ENCODE measurements at regions not wholly inside any gene's neighbourhood (a gene's known extent, or its start where the extent isn't known, plus 50 kb on each side); places are given as distances from the start of the nearest gene placed in this dataset.
"Not testable (repeated sequence)": the region's sequence is repeated elsewhere in the genome, so short reads cannot be mapped to it uniquely, and the experiment has no call there.

- DNase-seq, result no peak
Observed at GRCh38 chr3:178088963-178089362, 447.3 kb upstream of the KCNMB2 start.

GRCh38 chr3:178090899-178091298 is 445.3 kb upstream of the KCNMB2 start:
- no peak for DNase-seq

GRCh38 chr3:178095522-178095921 is 440.7 kb upstream of the KCNMB2 start:
- DNase-seq, result no peak

- DNase-seq, result no peak
Observed at GRCh38 chr3:178096955-178097354, 439.3 kb upstream of the KCNMB2 start.

- DNase-seq, result no peak
Observed at GRCh38 chr3:178097576-178097975, 438.7 kb upstream of the KCNMB2 start.

GRCh38 chr3:178099274-178099673 is 437.0 kb upstream of the KCNMB2 start:
- DNase-seq, result no peak

- no peak for DNase-seq
Observed at GRCh38 chr3:178099862-178100261, 436.4 kb upstream of the KCNMB2 start.

- no peak for DNase-seq
Observed at GRCh38 chr3:178100908-178101307, 435.3 kb upstream of the KCNMB2 start.

- no peak for DNase-seq
Observed at GRCh38 chr3:178103140-178103539, 433.1 kb upstream of the KCNMB2 start.

GRCh38 chr3:178107804-178108203 is 428.4 kb upstream of the KCNMB2 start:
- DNase-seq, result no peak

- DNase-seq, result no peak
Observed at GRCh38 chr3:178109691-178110090, 426.5 kb upstream of the KCNMB2 start.

- no peak for DNase-seq
Observed at GRCh38 chr3:178112134-178112533, 424.1 kb upstream of the KCNMB2 start.

GRCh38 chr3:178112552-178112951 is 423.7 kb upstream of the KCNMB2 start:
- DNase-seq, result not testable (repeated sequence)

- no peak for DNase-seq
Observed at GRCh38 chr3:178117641-178118040, 418.6 kb upstream of the KCNMB2 start.

- not testable (repeated sequence) for DNase-seq
Observed at GRCh38 chr3:178119608-178120295, 416.5 kb upstream of the KCNMB2 start.

- DNase-seq, result no peak
Observed at GRCh38 chr3:178120367-178120766, 415.9 kb upstream of the KCNMB2 start.

GRCh38 chr3:178126686-178127085 is 409.6 kb upstream of the KCNMB2 start:
- no peak for DNase-seq

- DNase-seq, result no peak
Observed at GRCh38 chr3:178127221-178127620, 409.0 kb upstream of the KCNMB2 start.

GRCh38 chr3:178129109-178129508 is 407.1 kb upstream of the KCNMB2 start:
- DNase-seq, result no peak

GRCh38 chr3:178131801-178132200 is 404.4 kb upstream of the KCNMB2 start:
- DNase-seq, result no peak

- no peak for DNase-seq
Observed at GRCh38 chr3:178137206-178137605, 399.0 kb upstream of the KCNMB2 start.

GRCh38 chr3:178137831-178138230 is 398.4 kb upstream of the KCNMB2 start:
- no peak for DNase-seq

GRCh38 chr3:178139116-178139515 is 397.1 kb upstream of the KCNMB2 start:
- DNase-seq, result no peak

GRCh38 chr3:178140531-178141304 is 395.5 kb upstream of the KCNMB2 start:
- DNase-seq, result no peak

GRCh38 chr3:178141305-178141684 is 394.9 kb upstream of the KCNMB2 start:
- not testable (repeated sequence) for DNase-seq
